NAMALWA (cell line): ENCODE measurements at regions not wholly inside any gene's neighbourhood (a gene's known extent, or its start where the extent isn't known, plus 50 kb on each side); places are given as distances from the start of the nearest gene placed in this dataset.
"Not testable (repeated sequence)": the region's sequence is repeated elsewhere in the genome, so short reads cannot be mapped to it uniquely, and the experiment has no call there.

ENCODE experiments used
- DNase-seq: peaks from one replicate; pipeline ENCODE4 v3.0.0-alpha.2; 2015; ENCODE audit warnings: low spot score

DNA sequence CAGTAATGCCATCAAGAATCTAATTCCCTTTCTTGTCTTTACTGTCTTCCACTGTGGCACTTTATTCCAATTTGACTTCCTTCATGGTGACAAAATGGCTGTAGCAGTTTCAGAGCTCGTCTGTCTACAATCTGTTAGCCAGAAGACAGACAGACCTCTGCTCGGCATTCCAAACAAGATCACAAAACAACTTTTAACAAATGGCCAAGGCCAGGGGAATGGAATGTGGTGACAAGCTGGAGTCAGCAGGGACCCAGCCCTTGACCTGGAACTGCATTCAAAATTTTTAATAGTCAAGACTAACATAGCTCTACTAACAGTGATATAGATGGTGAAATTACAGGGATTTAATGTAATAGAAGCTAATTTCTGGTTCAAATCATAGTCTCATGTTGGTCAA, 637.2 kb downstream of the ETS1 start:
- no peak for DNase-seq

DNA sequence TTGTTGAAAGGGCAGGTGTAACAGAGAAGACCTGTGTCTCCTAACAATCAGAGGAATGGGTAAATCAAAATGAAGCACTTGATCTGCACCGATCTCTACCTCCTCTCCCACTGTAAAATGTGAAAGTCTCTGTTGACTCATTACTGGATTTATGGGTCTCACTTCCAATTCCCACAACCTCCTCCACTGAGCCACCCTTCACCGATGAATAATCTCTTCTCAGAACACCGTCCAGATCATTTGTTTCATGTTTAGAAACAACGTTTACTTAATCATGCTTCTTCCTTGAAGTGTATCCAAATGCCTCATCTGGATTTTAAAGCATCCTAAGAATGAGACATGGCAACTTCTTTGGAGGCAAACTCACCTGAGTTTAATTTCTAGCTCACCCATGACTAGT, 643.6 kb downstream of the ETS1 start:
- no peak for DNase-seq

DNA sequence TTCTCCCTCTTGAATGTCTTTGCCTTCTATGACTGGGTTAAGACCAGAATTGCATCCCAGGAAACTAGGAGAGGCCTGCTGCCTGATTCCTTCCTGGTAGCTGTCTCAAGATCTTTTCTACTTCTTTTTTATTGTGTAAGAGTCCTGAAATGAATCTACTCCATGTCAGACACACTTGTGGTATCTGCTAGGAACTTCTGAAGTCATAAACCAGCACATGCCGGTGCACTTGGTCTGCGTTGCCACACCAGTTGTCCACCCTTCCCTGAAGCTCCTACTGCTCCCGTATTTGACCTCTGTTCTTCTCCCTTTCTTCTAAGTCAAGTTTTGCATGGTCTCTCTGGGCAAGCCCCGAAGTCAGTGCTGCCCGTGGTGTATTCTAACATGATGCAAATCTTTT, 644.2 kb downstream of the ETS1 start:
- DNase-seq, result no peak

DNA sequence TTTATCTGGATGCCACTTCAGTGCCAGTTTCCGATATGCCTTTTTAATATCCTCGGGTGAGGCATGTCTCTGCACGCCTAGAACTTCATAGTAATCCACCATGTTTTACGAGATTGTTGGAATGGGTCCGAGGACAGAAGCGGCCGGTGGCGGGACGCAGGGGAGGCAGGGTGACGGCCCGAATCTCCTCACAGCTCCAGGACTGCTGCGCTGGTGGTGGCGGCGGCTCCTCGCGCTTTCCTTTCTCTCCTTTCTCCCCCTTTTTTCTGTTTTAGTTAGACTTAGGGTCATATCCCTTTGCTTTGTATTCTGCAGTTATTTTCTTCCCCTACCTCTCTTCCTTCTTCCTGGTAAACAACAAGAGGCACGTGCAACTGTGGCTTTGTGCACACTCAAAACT, 645.8 kb downstream of the ETS1 start:
- not testable (repeated sequence) for DNase-seq

DNA sequence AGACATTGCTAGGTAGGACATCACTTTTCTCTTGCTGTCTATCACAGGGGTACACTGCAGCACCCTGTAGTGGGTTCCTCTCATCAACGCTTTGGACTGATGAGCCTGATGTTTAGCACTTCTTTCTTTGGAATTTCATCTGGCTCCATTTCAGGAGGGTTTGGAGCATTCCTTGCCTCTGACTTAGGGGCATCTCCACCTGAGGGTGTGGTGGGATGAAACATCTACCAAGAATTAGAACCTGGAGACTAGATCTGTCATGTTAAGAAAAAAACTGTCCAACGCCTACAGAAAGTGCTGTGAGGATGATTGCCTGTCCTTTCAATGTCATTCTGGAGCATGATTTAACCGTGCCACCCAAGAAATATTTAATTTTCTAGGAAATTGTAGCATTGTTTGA, 648.4 kb downstream of the ETS1 start:
- DNase-seq, result no peak

DNA sequence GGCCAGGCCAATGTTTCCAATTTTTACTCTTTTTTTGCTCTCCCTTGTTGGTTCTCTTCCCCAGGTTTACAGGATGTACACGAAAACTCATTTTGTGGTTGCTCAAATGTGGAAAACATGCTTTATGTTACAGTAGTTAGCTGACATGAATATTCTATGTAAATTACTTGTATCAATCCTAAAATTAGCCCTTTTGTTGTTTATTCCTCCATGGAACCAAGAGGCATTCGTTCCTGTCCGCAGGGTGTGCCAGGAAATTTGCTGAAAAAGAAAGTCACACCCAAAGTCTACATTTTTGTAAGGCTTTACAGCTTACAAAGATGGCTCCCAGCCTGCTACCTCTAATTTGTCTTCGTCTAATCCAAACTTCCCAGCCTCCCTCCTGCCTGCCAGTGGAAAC, 652.3 kb downstream of the ETS1 start:
- DNase-seq, result no peak

DNA sequence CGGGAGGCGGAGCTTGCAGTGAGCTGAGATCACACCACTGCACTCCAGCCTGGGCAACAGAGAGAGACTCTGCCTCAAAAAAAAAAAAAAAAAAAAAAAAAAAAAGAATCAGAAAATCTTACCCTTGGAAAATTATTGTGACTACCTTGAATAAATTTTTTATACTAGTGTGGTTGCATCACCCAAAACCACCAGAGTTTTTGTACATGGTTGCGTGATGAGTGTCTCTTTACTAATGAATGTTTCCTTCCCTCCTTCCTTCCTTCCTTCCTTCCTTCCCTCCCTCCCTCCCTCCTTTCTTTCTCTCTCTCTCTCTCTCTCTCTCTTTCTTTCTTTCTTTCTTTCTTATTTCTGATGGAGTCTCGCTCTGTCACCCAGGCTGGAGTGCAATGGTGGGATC, 653.4 kb downstream of the ETS1 start:
- not testable (repeated sequence) for DNase-seq

DNA sequence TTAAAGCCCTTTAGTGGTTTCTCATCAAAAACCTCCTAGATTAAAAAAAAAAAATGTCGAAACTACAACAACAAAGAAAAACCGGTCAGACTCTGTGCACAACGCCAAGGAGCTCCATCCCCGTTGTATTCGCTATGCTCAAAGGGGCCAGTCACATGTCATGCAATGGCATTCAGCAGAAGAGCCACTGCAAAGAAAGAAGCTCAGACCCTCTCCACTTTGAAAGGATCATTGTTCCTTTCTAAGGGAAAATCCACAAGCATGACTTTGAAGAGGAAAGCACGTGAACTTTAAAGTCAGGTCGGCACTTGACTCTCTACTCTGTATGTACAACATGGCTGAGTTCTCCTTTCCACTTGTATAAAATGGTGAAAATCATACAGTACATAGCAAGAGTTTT, 655.6 kb downstream of the ETS1 start:
- DNase-seq, result no peak

DNA sequence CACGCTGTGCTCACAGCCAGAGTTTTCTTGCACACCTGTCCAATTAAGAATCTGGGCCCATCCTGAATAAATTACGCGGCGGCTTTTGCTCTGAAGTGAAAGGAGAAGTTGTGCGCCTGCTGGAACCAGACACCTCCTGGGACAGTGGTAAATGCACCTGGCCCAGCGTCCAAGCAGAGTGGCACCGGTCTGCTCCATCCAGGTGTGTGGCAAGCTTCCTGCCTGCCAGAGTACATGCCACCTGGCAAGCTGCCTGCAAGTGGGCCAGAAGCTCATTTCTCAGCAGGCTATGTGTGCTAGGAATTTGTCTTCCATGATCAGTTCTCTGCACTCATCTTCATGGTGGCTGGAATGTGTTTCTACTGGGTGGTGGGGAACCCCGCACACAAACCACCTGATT, 660.6 kb downstream of the ETS1 start:
- no peak for DNase-seq

DNA sequence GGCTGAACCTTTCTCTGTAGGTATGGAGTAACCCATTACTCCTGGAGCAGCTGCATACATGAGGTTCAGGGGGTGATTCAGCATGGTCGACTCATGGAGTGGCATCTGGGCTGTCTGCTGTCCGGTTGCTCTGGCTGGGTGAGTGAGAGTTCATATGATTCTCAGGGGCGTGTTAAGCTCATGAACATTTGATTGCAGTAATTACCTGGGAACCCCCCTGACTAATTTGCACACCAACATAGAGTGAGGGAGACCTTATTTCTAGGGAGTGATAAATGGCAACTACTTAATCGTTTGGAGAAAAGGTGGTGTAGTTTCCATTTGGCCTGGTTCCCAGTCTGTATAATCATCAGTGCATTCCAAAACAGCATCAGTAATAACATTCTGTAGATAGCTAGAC, 661.9 kb downstream of the ETS1 start:
- no peak for DNase-seq

DNA sequence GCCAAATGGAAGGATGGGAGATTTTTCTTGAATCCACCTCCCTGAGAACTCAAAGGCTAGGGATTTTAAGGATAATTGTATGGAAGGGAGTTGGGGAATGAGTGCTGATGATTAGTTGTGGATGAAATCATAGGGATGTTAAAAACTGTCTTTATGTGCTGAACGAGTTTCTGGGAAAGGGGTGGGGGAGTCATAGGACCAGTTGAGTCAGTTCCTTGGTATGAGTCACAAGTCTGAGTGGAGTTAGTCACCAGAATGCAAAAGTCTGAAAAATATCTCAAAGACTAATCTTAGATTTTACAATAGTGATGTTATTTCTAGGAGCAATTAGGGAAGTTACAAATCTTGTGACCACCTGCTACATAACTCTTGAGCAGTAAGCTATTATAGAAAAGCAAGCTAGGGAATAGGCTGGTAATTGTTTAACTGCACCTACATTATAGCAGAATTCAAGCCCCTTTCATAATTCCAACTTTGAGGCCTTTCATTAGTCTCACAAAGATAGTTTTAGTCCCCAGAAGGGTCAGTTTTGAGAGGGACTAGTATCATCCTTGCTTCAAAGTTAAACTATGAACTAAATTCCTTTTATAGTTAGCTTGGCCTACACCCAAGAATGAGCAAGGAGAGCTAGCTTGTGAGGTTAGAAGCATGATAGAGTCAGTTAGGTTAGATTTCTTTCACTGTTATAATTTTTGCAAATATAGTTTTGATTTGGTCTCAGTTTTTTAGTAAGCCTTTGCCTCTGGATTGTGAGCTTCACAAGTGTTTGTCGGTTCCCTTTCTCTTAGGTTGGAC, 668.0 kb downstream of the ETS1 start:
- no peak for DNase-seq

DNA sequence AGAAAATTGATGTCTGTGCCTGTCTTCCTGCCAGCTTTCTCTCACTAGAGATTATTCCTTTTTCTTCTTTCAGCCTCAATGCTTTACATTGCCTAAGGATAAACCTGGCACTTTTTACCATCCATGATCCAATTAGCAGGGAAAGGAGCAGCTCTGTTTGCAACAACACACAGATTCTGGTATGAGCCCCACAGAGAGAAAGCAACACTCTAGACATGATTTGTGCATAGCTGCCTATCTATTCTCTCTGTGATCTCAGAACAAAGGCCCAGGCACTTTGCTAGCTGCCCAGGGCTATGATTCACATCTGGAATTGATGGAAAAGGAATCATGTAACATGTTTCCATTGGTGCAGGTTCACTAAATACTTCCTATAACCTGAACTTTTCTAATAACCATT, 685.0 kb downstream of the ETS1 start:
- DNase-seq, result no peak

DNA sequence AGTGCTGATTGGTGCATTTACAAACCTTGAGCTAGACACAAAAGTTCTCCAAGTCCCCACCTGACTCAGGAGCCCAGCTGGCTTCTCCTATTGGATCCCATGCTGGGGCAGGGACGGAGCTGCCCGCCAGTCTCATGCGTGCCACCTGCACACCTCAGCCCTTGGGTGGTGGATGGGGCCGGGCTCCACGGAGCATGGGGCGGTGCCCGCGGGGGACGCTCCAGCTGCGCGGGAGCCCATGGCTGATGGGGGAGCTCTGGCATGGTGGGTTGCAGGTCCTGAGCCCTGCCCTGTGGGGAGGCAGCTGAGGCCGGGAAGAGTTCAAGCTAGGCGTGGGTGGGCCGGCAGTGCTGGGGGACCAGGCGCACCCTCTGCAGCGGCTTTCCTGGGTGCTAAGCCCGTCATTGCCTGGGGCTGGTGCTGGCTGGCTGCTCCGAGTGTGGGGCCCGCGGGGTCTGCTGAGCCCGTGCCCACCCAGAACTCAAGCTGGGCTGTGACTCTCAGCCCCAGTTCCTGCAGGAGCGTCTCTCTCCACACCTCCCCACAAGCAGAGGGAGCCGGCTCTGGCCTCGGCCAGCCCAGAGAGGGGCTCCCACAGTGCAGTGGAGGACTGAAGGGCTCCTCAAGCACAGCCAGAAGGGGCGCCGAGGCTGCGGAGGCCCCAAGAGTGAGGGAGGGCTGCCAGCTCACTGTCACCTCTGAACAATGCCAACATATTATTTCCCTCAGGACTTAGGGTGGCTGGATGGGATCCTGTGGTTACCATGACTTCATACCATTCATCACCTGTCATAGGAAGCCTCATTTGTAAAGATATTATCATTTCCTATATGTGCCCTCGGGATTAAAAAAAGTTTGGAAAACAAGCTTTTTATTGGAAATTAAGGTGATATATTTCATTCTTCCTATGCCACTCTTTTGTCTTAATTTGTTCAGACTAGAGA, 688.7 kb downstream of the ETS1 start:
- DNase-seq, result no peak

DNA sequence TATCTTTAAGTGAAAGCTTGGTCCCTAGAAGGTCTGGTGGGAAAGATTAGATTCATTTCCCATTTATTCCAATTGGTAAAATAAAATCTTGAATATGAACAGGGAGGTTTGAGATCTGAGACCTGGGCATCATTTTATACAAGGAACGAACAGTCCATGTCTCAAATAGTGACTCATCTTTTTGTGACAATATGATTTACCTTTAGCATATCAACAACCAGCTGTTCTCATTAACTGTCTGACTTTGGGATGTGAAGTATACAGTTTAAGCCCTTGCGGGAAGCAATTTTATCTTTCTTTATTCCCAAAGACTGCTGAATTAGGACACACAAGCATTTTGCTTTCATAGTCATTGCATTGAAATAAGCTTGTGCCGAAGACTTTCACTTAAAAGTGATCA, 691.6 kb downstream of the ETS1 start:
- DNase-seq, result no peak

DNA sequence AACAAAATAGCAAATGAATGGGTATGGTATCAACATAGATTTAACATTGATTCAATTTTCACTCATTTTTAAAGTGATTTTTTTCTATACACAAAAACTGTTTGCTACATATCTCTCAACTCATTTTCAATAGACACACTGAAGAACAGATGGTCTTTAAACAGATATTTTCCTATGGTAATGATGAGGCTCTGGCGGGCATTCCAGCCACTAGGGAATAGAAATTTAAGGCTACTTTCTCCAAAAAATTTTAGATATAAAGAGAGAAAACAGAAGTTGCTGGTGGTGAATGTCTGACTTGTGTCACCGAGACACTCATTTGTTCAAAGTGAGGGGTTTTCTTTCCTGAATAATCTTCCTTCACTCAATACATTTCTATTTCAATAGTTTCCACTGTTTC, 693.0 kb downstream of the ETS1 start:
- no peak for DNase-seq

DNA sequence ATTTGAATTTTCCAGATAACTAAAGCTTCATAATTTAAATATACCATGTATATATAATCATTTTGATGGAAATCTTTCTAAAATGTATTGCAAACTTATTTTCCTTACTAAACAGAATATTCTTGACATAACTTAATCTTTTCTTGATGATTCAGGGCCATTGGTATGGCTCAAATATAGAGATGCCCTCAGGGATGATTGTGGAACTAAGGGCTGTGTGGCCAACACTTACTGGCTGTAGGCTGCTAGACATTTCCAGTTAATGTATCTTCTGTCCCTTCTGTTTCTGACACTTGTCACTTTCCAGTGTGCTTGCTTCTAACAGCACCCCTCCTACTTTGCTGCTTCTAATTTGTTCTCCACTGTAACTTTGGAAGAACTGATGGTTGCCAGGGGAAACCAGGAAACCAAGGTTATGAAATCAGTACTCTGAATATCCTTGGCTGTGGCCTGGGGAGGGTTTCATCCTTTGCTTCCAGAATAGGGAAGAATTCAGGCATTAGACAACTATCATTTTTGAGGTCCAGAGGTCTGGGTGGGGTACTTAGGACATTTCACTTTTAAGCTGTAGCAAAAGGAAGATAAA, 697.2 kb downstream of the ETS1 start:
- no peak for DNase-seq

DNA sequence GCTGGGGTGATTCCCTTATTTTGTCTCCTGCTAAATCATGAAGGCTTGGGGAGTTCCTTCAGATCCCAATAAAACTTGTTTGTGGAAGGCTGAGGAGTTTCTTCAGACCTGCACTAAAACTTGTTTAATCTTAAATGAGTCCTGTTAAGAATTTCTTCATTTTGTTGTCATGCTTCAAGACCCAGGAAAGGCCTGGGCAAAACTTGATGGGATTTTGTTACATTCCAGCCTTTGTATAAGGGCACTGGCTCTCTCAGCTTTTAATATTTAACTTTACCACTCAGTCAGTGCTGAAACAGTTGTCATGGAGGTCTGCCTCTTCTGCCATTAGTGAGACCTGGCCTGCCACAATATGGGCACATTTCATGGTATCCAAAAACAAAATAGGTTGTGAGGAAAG, 699.0 kb downstream of the ETS1 start:
- DNase-seq, result no peak

DNA sequence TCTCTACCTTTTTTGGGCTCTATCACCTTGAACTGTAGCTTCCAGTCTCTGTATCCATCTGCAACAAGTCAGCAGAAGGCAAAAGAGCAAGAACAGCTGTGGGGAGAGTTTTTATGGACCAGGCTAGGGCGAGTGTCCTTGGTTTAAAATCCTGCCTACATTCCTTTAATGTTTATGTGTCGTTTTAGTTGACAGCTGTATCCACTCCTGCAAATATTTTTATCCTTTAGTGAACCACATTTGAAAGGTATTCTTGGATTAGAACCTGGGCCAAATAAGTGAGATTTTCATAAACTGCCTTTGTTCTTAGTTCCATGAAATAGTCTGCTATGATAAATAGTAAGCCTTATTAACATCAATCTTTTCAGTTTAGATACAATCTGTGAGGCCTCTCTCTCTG, 712.2 kb downstream of the ETS1 start:
- no peak for DNase-seq

DNA sequence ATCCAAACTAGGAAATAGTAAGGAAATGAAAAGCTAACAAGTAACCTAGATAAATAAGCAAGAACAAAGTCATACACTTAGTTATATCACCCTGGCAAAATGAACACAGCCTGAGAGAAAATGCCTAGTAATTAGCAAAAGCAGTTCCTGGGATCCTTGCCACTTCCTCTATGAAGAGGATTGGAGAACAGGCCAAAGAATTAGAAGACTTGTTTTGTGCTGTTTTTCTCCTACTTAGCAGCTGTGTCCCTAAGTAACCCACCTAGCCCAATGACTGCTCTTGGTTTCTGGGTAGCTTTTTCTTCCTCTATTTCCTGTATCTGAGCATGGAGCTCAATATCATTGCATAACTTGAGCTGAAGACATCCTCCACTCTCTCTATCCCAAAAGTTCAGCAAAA, 713.9 kb downstream of the ETS1 start:
- no peak for DNase-seq

DNA sequence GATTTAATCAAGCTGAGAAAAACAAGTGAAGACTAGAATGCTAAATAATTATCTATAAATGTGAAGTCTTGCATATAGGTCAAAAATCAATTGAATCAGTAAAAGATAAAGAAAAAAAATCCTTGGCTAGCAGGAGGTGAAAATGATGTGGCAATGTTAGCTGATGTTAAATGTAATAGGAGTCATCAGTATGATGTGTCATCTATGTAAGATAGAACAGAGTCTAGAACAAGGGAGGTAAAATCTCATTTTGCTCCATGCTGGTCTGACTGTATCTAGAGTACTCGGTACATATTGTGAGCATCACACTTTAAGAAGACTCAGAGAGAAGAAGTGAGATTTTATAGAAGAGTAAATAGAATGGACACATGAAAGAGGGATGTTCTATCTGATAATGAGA, 721.2 kb downstream of the ETS1 start:
- DNase-seq, result no peak

DNA sequence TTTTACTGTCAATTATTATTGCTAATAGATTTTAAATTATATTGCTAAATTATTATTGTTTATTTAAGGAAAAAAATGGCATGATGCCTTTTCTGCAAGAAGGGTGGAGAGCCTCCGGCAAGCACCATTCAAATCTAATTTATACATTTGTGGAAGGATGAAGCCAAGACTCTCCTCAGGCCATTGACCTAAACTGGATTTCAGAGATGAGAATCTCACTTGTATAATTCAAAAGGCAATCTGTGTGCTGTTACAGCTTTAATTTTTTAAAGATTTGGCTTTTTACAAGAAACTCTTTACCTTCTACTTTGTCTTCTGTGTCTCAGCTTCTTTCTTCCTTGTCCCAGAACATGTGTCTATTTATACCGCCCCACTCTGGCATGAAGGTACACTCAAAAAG, 722.5 kb downstream of the ETS1 start:
- no peak for DNase-seq

DNA sequence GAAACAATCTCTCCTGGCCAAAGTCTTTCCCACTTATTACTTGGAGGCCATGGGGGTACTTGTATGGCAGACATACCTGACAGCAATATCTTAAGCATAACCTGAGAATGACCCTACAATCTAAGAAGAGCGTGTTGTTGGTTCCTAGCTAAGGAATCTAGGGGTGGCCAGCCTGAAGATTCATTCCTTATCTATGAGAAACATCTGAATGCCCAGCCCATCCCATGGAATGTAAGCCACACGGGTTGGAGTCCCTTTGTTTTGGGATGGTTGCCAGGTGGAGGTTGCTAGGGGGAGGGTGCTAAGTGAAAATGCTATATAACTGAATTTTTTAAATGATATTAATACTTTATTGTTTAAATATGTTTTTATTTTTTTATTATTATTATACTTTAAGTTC, 725.0 kb downstream of the ETS1 start:
- DNase-seq, result no peak

DNA sequence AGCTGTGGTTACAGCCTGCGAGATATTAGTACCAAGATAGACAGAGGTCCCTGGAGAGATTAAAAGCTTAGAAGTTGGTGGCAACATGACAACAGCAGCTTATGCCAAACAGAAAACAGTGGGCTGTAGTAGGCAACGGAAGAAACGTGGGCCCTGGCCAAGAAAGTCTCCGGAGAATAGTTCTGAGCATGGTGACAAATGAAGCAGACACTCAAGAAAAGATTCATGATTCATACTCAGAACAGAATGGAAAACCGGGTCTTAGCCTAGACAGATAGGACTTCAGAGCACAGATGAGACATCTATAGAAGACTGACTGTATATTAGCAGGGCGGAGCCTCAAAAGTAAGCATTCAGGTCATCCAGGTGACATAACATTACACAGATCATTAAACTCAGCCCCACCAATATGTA, 727.4 kb downstream of the ETS1 start:
- no peak for DNase-seq
